Right lobe of liver (tissue), 6 donors: ENCODE measurements at regions not wholly inside any gene's neighbourhood (a gene's known extent, or its start where the extent isn't known, plus 50 kb on each side); places are given as distances from the start of the nearest gene placed in this dataset.

Experiments
- ATAC-seq, 4 donors: fragments of 200-7000 bp; cut with Tn5 transposase; one replicate each; pipeline ENCODE4 v1.9.1; 2020; ENCODE audit warnings: mild to moderate bottlenecking in 4 of 4, moderate library complexity in 4 of 4
- DNase-seq, 3 donors: peaks; one replicate each; pipeline ENCODE4 v3.0.0-alpha.2; 2020
- H3K27ac ChIP-seq, 3 donors: fragments of 200-600 bp; one replicate each; pipeline ENCODE4 v1.8.0; 2022
- H3K27me3 ChIP-seq, 2 donors: fragments of 200-600 bp; one replicate each; pipeline ENCODE4 v1.8.0; 2022
- H3K36me3 ChIP-seq, 4 donors: fragments of 200-600 bp; sonication (generic) in 1 of 4; one replicate each; pipeline versions ENCODE4 v1.5.1 to v1.8.0; 2017 to 2022; ENCODE audit warnings: control low read depth in 1 of 4
- H3K4me1 ChIP-seq, 4 donors: fragments of 200-600 bp; sonication (generic) in 1 of 4; one replicate each; pipeline versions ENCODE4 v1.5.1 to v1.8.0; 2017 to 2022; ENCODE audit warnings: control low read depth in 1 of 4
- H3K4me3 ChIP-seq, 3 donors: fragments of 200-600 bp; one replicate each; pipeline ENCODE4 v1.8.0; 2022
- H3K9me3 ChIP-seq, 4 donors: fragments of 200-600 bp; sonication (generic) in 1 of 4; one replicate each; pipeline versions ENCODE4 v1.5.1 to v1.8.0; 2017 to 2022; ENCODE audit warnings: control low read depth in 1 of 4
- CTCF ChIP-seq, 4 donors: fragments of 200-600 bp in 3 of 4; fragments of 450-650 bp in 1 of 4; IDR thresholded peaks; one replicate each; pipeline versions ENCODE4 v1.5.1 to v1.8.0; 2016 to 2022; ENCODE audit warnings: antibody characterized with exemption in 4 of 4, mild to moderate bottlenecking in 2 of 4
- POLR2A ChIP-seq: fragments of 450-650 bp; IDR thresholded peaks from one replicate; pipeline ENCODE4 v1.6.1; 2017; ENCODE audit warnings: antibody characterized with exemption, mild to moderate bottlenecking
- WGBS: methylation state at CpG from one replicate; pipeline ENCODE4 v1.1.6; 2018; ENCODE audit warnings: low coverage, low lambda C conversion rate; ENCODE audit not compliant: insufficient coverage; ENCODE audit errors: missing lambda C conversion rate; 5-methylcytosine and 5-hydroxymethylcytosine counted together
- intact Hi-C, 2 donors: fragments of 100-400 bp; cut with DNase I; formaldehyde crosslinking; loops; one replicate each; pipeline versions ENCODE4 v1.11.2 to v1.14.1; 2022
- donor health status: DM: no; HTN: yes; CAD: no.
- donor health status: DM: no; HTN: no; CAD: no.
- donor health status: DM: no; HTN: no; CAD: no.
- donor health status: DM: no; HTN: yes; CAD: no.
- donor health status: DM: no; HTN: yes; CAD: no.

GRCh38 chr5:2163940-2164490 lies 281.3 kb upstream of the IRX4 start:
- H3K4me1 ChIP-seq: no peaks in the 10 kb centered on the region
- H3K27ac ChIP-seq: no peak overlapping the region
- whole genome bisulfite sequencing: 53% methylated on average over 11 of the region's 16 CpGs
- no peaks in the 10 kb centered on the region for H3K9me3 ChIP-seq
- ATAC-seq (no peak), DNase-seq (peak in 2 of 3 donors; percentile 33 to 41)
- H3K27me3 ChIP-seq: no peaks in the 10 kb centered on the region
- intact Hi-C loops: no loop called here
- TF ChIP-seq POLR2A (no peak), CTCF (IDR thresholded peaks at IDR 0.05) (no peak)
- no peak overlapping the region for H3K4me3 ChIP-seq
- H3K36me3 ChIP-seq: no peaks in the 10 kb centered on the region

- no peaks in the 10 kb centered on the region for H3K4me1 ChIP-seq
- peak in 2 of 3 donors; percentile 23 to 35 for DNase-seq
- TF ChIP-seq CTCF (IDR thresholded peaks at IDR 0.05) (no peak), POLR2A (no peak)
- H3K36me3 ChIP-seq: no peaks in the 10 kb centered on the region
- H3K27me3 ChIP-seq: no peaks in the 10 kb centered on the region
- no peak overlapping the region for H3K27ac ChIP-seq
- no peaks in the 10 kb centered on the region for H3K9me3 ChIP-seq
- intact Hi-C loops: no loop called here
- ATAC-seq: no peak
- 68% methylated on average over 9 of the region's 20 CpGs for WGBS
- no peak overlapping the region for H3K4me3 ChIP-seq
Measured at GRCh38 chr5:2163060-2163856, 280.5 kb upstream of the IRX4 start.

GRCh38 chr5:2160811-2161210 lies 278.1 kb upstream of the IRX4 start:
- Histone ChIP-seq H3K4me1 (no peaks in the 10 kb centered on the region), H3K9me3 (no peaks in the 10 kb centered on the region), H3K36me3 (no peaks in the 10 kb centered on the region), H3K27ac (no peak overlapping the region), H3K4me3 (no peak overlapping the region), H3K27me3 (no peaks in the 10 kb centered on the region)
- intact Hi-C loops: no loop called here
- DNase-seq (peak in 1 of 3 donors; percentile 14), ATAC-seq (no peak)
- TF ChIP-seq CTCF (IDR thresholded peaks at IDR 0.05) (no peak), POLR2A (no peak)
- WGBS: 66% methylated on average over 2 of the region's 2 CpGs

GRCh38 chr5:2158767-2159166 lies 276.0 kb upstream of the IRX4 start:
- H3K27me3 ChIP-seq: no peaks in the 10 kb centered on the region
- DNase-seq (no peak), ATAC-seq (no peak)
- H3K9me3 ChIP-seq: no peaks in the 10 kb centered on the region
- intact Hi-C loops: no loop called here
- H3K27ac ChIP-seq: no peak overlapping the region
- 51% methylated on average over 8 of the region's 9 CpGs for WGBS
- H3K4me1 ChIP-seq: no peaks in the 10 kb centered on the region
- no peak for TF ChIP-seq POLR2A
- TF ChIP-seq CTCF (IDR thresholded peaks at IDR 0.05): no peak
- H3K36me3 ChIP-seq: no peaks in the 10 kb centered on the region
- H3K4me3 ChIP-seq: no peak overlapping the region
